ENCODE measurements at regions not wholly inside any gene's neighbourhood (a gene's known extent, or its start where the extent isn't known, plus 50 kb on each side); places are given as distances from the start of the nearest gene placed in this dataset.

- TF ChIP-seq POLR2AphosphoS5 (IDR thresholded peaks at IDR 0.05; ENCODE audit: borderline replicate concordance, low read depth, low read length) (no peak), EZH2 (IDR thresholded peaks at IDR 0.05) (no peak)
These were observed 396.1 kb upstream of the ATP11B start for GRCh38 chr3:182397164-182397563.
